ENCODE measurements at regions not wholly inside any gene's neighbourhood (a gene's known extent, or its start where the extent isn't known, plus 50 kb on each side); places are given as distances from the start of the nearest gene placed in this dataset.
A peak's percentile ranks its signal among the peaks of the same experiment; 100 is the strongest.

DNA sequence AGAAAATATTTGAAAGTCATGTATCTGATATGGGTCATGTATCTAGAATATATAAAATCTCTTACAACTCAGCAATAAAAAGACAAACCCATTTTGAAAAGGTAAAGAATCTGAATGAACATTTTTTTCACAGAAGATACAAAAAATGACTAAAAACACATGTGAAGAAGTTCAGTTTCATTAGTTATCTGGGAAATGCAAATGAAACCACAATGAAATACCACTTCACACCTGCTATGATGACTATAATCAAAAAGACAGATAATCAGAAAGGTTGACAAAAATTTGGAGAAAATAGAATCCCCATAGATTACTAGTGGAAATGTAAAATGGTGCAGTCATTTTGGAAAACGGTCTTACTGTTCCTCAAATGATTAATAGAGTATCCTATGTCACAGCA is 631.0 kb downstream of the MRPL39 start:
- no peak for TF ChIP-seq CTCF (conservative IDR thresholded peaks at IDR 0.05; ENCODE audit: low read depth, low read length)
- H3K79me2 ChIP-seq (ENCODE audit: insufficient read depth, low read depth), result no peaks in the 10 kb centered on the region
- no peaks in the 10 kb centered on the region for H3K36me3 ChIP-seq (ENCODE audit: insufficient read depth)
- no peak overlapping the region for H3K27ac ChIP-seq
- no peak overlapping the region for H3K4me3 ChIP-seq (IDR thresholded peaks at IDR 0.05; ENCODE audit: insufficient read depth, low read depth, low read length)
- peak overlapping the region; percentile 10; the same call in 1 of the 2 replicates for H3K4me2 ChIP-seq
- peaks cover 28% of the 10 kb centered on the region for H3K4me1 ChIP-seq (ENCODE audit: low read depth, poor library complexity, severe bottlenecking)
- no peaks in the 10 kb centered on the region for H3K27me3 ChIP-seq (ENCODE audit: insufficient read depth, low read depth)
- H4K20me1 ChIP-seq (ENCODE audit: insufficient read depth), result no peaks in the 10 kb centered on the region
- no peak overlapping the region for H3K9ac ChIP-seq
- no peak overlapping the region for H2AFZ ChIP-seq (ENCODE audit: low read depth)

DNA sequence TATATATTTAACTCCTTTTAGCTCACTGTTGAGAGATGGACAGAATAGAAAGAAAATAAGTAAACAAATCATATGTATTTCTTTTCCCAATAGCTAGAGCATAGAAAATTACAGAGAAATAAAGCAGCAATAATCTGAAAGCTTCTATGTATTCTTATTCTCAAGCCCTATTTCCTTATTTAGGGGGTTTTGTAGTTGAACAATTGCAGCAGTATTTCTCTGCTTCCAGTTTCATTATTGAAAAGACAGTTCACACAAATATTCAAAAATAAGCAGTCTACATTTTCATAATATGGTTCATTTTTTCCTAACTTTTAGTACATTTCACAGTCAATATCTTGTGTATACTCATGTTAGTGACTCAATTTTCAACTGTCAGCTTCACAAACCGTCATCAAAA is 638.2 kb downstream of the MRPL39 start:
- no peak overlapping the region for H3K4me3 ChIP-seq (IDR thresholded peaks at IDR 0.05; ENCODE audit: insufficient read depth, low read depth, low read length)
- no peaks in the 10 kb centered on the region for H3K4me1 ChIP-seq (ENCODE audit: low read depth, poor library complexity, severe bottlenecking)
- H4K20me1 ChIP-seq (ENCODE audit: insufficient read depth), result no peaks in the 10 kb centered on the region
- no peaks in the 10 kb centered on the region for H3K27me3 ChIP-seq (ENCODE audit: insufficient read depth, low read depth)
- TF ChIP-seq CTCF (conservative IDR thresholded peaks at IDR 0.05; ENCODE audit: low read depth, low read length), result no peak
- H2AFZ ChIP-seq (ENCODE audit: low read depth), result no peak overlapping the region
- no peak overlapping the region for H3K27ac ChIP-seq
- H3K36me3 ChIP-seq (ENCODE audit: insufficient read depth), result no peaks in the 10 kb centered on the region
- no peak overlapping the region for H3K4me2 ChIP-seq
- H3K9ac ChIP-seq, result no peak overlapping the region
- H3K79me2 ChIP-seq (ENCODE audit: insufficient read depth, low read depth), result no peaks in the 10 kb centered on the region

- peak overlapping the region; percentile 53 for H3K27ac ChIP-seq
Measured at GRCh38 chr21:24955275-24955961, 651.9 kb downstream of the MRPL39 start.

GRCh38 chr21:24948186-24948585 is 659.1 kb downstream of the MRPL39 start:
- no peaks in the 10 kb centered on the region for H3K79me2 ChIP-seq (ENCODE audit: insufficient read depth, low read depth)
- no peak overlapping the region for H3K9ac ChIP-seq
- no peak overlapping the region for H2AFZ ChIP-seq (ENCODE audit: low read depth)
- H4K20me1 ChIP-seq (ENCODE audit: insufficient read depth), result no peaks in the 10 kb centered on the region
- H3K27ac ChIP-seq, result no peak overlapping the region
- H3K4me3 ChIP-seq (IDR thresholded peaks at IDR 0.05; ENCODE audit: insufficient read depth, low read depth, low read length), result no peak overlapping the region
- no peaks in the 10 kb centered on the region for H3K36me3 ChIP-seq (ENCODE audit: insufficient read depth)
- no peaks in the 10 kb centered on the region for H3K27me3 ChIP-seq (ENCODE audit: insufficient read depth, low read depth)
- no peaks in the 10 kb centered on the region for H3K4me1 ChIP-seq (ENCODE audit: low read depth, poor library complexity, severe bottlenecking)
- no peak for TF ChIP-seq CTCF (conservative IDR thresholded peaks at IDR 0.05; ENCODE audit: low read depth, low read length)
- H3K4me2 ChIP-seq, result no peak overlapping the region

More at GRCh38 chr21:24955275-24955961, 651.9 kb downstream of the MRPL39 start:
- Histone ChIP-seq H3K4me3 (IDR thresholded peaks at IDR 0.05; ENCODE audit: insufficient read depth, low read depth, low read length) (no peak overlapping the region), H4K20me1 (ENCODE audit: insufficient read depth) (no peaks in the 10 kb centered on the region), H3K4me2 (peak overlapping the region; percentile 70), H2AFZ (ENCODE audit: low read depth) (peak overlapping the region; percentile 1; the same call in 1 of the 2 replicates), H3K79me2 (ENCODE audit: insufficient read depth, low read depth) (no peaks in the 10 kb centered on the region), H3K27me3 (ENCODE audit: insufficient read depth, low read depth) (no peaks in the 10 kb centered on the region), H3K9ac (no peak overlapping the region), H3K4me1 (ENCODE audit: low read depth, poor library complexity, severe bottlenecking) (peaks cover 36% of the 10 kb centered on the region), H3K36me3 (ENCODE audit: insufficient read depth) (no peaks in the 10 kb centered on the region)
- no peak for TF ChIP-seq CTCF (conservative IDR thresholded peaks at IDR 0.05; ENCODE audit: low read depth, low read length)
